ENCODE measurements at regions not wholly inside any gene's neighbourhood (a gene's known extent, or its start where the extent isn't known, plus 50 kb on each side); places are given as distances from the start of the nearest gene placed in this dataset.

GRCh38 chr3:83002869-83003445 lies 1241.5 kb upstream of the GBE1 start:
- TF ChIP-seq CTCF (IDR thresholded peaks at IDR 0.05; ENCODE audit: low read depth, low read length, missing control alignments) = no peak
- no peak overlapping the region for H3K4me3 ChIP-seq (replicated peaks; ENCODE audit: low read depth, low read length)
- DNase-seq (ENCODE audit: extremely low read depth, low read depth) = no peak

DNA sequence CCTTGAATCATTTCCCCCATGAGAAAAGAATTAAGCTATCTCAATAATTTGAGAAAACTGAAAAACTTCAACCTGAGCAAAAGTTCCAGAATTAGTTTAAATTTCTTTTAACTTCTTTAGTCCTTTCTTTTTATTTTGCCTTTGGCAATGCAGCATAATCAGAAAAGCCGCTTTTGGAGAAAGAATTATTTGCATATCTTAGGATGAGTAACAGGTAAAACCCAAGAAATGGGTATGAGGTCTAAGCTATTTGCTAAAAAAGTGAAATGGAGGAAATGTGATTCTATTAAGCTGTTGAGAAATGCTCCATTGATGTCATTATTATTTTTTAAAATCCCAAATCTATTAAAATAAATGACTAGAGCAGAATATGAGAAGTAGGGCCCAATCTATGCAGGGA lies 1238.3 kb upstream of the GBE1 start:
- H3K4me3 ChIP-seq (replicated peaks; ENCODE audit: low read depth, low read length) = no peak overlapping the region
- no peak for TF ChIP-seq CTCF (IDR thresholded peaks at IDR 0.05; ENCODE audit: low read depth, low read length, missing control alignments)
- DNase-seq (ENCODE audit: extremely low read depth, low read depth) = no peak

GRCh38 chr3:82978368-82978767 lies 1216.9 kb upstream of the GBE1 start:
- H3K4me3 ChIP-seq (replicated peaks; ENCODE audit: low read depth, low read length) = no peak overlapping the region
- TF ChIP-seq CTCF (IDR thresholded peaks at IDR 0.05; ENCODE audit: low read depth, low read length, missing control alignments) = no peak
- DNase-seq (ENCODE audit: extremely low read depth, low read depth) = no peak

GRCh38 chr3:82977871-82978270 lies 1216.4 kb upstream of the GBE1 start:
- H3K4me3 ChIP-seq (replicated peaks; ENCODE audit: low read depth, low read length) = no peak overlapping the region
- no peak for DNase-seq (ENCODE audit: extremely low read depth, low read depth)
- no peak for TF ChIP-seq CTCF (IDR thresholded peaks at IDR 0.05; ENCODE audit: low read depth, low read length, missing control alignments)

GRCh38 chr3:82973791-82974190 lies 1212.3 kb upstream of the GBE1 start:
- TF ChIP-seq CTCF (IDR thresholded peaks at IDR 0.05; ENCODE audit: low read depth, low read length, missing control alignments) = no peak
- H3K4me3 ChIP-seq (replicated peaks; ENCODE audit: low read depth, low read length) = no peak overlapping the region
- no peak for DNase-seq (ENCODE audit: extremely low read depth, low read depth)

DNA sequence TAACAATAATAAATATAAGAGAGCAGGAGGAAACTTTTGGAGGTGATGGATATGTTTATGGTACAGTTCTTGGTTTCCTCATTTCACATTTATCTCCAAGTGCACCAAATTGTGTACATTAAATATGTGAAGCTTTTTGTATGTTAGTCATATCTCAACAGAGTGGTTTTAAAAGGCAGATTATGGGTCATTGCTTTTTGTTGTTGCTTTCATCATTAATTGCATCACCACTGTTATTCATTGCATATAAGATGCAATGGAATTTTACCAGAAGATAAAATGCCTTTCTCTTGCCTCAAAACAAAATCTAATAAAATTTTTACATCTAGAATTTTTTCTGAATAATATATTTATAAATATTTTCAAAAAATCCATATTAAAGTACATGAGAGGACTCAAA lies 1198.9 kb upstream of the GBE1 start:
- no peak for DNase-seq (ENCODE audit: extremely low read depth, low read depth)
- TF ChIP-seq CTCF (IDR thresholded peaks at IDR 0.05; ENCODE audit: low read depth, low read length, missing control alignments) = no peak

DNA sequence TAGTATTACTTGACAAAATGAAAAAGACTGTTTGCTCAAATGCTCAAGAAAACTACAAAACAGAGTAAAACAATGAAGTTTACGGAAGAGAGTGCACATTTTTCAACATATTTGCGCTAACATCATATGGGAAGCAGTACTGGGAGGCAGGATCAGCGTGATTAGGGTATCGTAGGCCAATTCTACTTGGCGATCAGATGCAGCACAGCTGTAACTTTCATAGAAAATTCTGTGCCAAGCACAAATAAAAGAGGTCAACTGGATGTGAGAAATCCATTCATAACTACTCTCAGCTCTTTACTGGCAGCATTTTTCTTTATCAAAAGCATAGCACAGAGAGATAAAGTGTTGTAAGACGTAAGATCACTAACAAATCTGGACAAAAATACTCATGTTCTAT lies 1196.3 kb upstream of the GBE1 start:
- no peak for DNase-seq (ENCODE audit: extremely low read depth, low read depth)
- TF ChIP-seq CTCF (IDR thresholded peaks at IDR 0.05; ENCODE audit: low read depth, low read length, missing control alignments) = no peak
- no peak overlapping the region for H3K4me3 ChIP-seq (replicated peaks; ENCODE audit: low read depth, low read length)

More for the DNA sequence above, 1198.9 kb upstream of the GBE1 start:
- H3K4me3 ChIP-seq (replicated peaks; ENCODE audit: low read depth, low read length) = no peak overlapping the region

Measured in HFF-Myc (cell line).